Neutrophil (primary cell): ENCODE measurements at regions not wholly inside any gene's neighbourhood (a gene's known extent, or its start where the extent isn't known, plus 50 kb on each side); places are given as distances from the start of the nearest gene placed in this dataset.

Experiments
- H3K27ac ChIP-seq: fragments of 200-600 bp; sonication (generic); 2 replicates; pipeline ENCODE4 v1.5.1; 2016; ENCODE audit warnings: mild to moderate bottlenecking, moderate library complexity
- H3K27me3 ChIP-seq: fragments of 200-600 bp; sonication (generic); 2 replicates; pipeline ENCODE4 v1.6.0; 2016; ENCODE audit warnings: mild to moderate bottlenecking
- H3K36me3 ChIP-seq: fragments of 200-600 bp; sonication (generic); 2 replicates; pipeline ENCODE4 v1.5.1; 2017
- H3K4me1 ChIP-seq, 2 experiments: fragments of 200-600 bp in 1 of 2; sonication (generic) in 1 of 2; 1 replicate in 1 of 2; 2 replicates in 1 of 2; pipeline versions ENCODE4 v1.5.1 to v1.6.1; 2013 to 2016; ENCODE audit warnings: low read depth in 1 of 2, low read length in 1 of 2, mild to moderate bottlenecking in 1 of 2, moderate library complexity in 1 of 2; ENCODE audit not compliant: control insufficient read depth in 1 of 2, insufficient read depth in 1 of 2
- H3K4me3 ChIP-seq, 2 experiments: fragments of 200-600 bp in 1 of 2; sonication (generic) in 1 of 2; 1 replicate in 1 of 2; 2 replicates in 1 of 2; pipeline ENCODE4 v1.5.1; 2013 to 2016; ENCODE audit warnings: low read depth in 1 of 2, low read length in 1 of 2, mild to moderate bottlenecking in 1 of 2, moderate library complexity in 1 of 2
- H3K9me3 ChIP-seq: fragments of 200-600 bp; sonication (generic); 2 replicates; pipeline ENCODE4 v1.5.1; 2016
- CTCF ChIP-seq: fragments of 200-600 bp; sonication (generic); IDR thresholded peaks from 2 replicates; pipeline ENCODE4 v1.5.1; 2016; ENCODE audit warnings: antibody characterized with exemption

GRCh38 chr3:124161448-124161847 lies 169.5 kb upstream of the ROPN1 start:
- no peaks in the 10 kb centered on the region for H3K27me3 ChIP-seq

DNA sequence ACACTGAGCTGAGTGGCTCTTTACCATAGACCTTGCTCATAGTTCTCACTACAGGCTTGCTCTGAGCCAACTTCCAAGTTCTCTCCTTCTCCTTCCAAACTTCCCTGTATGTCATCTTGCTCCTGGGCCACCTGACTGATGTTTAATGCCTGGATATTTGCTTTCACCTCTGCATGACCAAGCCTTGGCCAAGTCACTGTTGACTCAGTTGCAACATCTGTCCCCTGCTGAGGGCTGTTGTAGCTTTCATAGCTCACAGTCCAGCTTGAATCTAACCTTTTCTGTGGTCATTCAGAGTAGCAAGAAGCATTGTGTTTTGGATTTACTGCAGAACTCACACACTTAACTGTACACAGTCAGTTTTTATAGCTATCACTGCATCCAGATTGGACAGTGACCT lies 171.8 kb upstream of the ROPN1 start:
- Histone ChIP-seq H3K4me1 (no peaks in the 10 kb centered on the region), H3K27me3 (no peaks in the 10 kb centered on the region), H3K36me3 (no peaks in the 10 kb centered on the region), H3K27ac (no peak overlapping the region), H3K4me3 (no peak overlapping the region), H3K9me3 (no peaks in the 10 kb centered on the region)
- no peak for TF ChIP-seq CTCF

More at GRCh38 chr3:124161448-124161847, 169.5 kb upstream of the ROPN1 start:
- Histone ChIP-seq H3K4me1 (no peaks in the 10 kb centered on the region), H3K36me3 (no peaks in the 10 kb centered on the region), H3K27ac (no peak overlapping the region), H3K4me3 (no peak overlapping the region), H3K9me3 (no peaks in the 10 kb centered on the region)
- no peak for TF ChIP-seq CTCF

- no peaks in the 10 kb centered on the region for H3K4me1 ChIP-seq
- H3K9me3 ChIP-seq = no peaks in the 10 kb centered on the region
- H3K36me3 ChIP-seq = no peaks in the 10 kb centered on the region
- H3K4me3 ChIP-seq = no peak overlapping the region
- H3K27me3 ChIP-seq = no peaks in the 10 kb centered on the region
- H3K27ac ChIP-seq = no peak overlapping the region
- TF ChIP-seq CTCF = no peak
Measured at GRCh38 chr3:124168271-124168670, 176.3 kb upstream of the ROPN1 start.

DNA sequence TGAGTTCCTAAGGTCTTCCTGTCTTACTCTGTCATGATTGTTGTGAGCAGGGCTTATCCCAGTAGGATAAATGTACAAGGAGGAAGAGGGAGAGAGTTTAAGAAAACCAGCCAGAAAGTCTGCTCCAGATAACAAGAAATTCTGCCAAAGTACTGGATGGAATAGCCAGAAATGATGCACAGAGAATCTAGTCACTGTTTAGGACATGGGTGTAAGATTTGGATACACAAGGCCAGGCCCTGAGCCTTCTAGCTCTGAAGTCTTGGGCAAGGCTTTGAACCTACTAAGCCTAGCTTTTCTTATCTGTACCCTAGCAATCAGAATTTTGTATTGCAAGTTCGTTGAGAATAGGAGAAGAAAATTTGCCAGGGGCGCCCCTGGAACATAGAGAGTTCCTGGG lies 180.4 kb upstream of the ROPN1 start:
- Histone ChIP-seq H3K36me3 (no peaks in the 10 kb centered on the region), H3K4me1 (no peaks in the 10 kb centered on the region), H3K27ac (no peak overlapping the region), H3K4me3 (no peak overlapping the region), H3K27me3 (no peaks in the 10 kb centered on the region), H3K9me3 (no peaks in the 10 kb centered on the region)
- TF ChIP-seq CTCF = no peak

DNA sequence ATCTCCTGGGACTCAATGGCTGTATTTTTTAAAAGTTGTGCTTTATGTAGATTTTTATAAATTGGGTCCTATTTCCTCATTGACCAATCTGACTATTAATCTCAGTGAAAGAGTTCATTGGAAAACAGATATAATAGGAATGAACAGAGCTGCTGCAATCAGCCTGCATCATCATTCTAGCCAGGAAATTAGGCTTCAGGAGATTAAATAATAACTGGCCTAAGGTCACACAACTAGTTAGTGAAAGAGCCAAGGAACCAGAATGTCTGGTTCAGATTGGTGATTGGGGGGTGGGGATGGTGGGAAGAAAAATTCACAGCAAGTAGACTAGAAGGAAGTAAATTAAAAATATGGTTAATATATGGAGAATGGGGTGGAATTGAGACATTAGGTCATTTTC lies 180.9 kb upstream of the ROPN1 start:
- Histone ChIP-seq H3K4me1 (no peaks in the 10 kb centered on the region), H3K27me3 (no peaks in the 10 kb centered on the region), H3K4me3 (no peak overlapping the region), H3K9me3 (no peaks in the 10 kb centered on the region), H3K36me3 (no peaks in the 10 kb centered on the region), H3K27ac (no peak overlapping the region)
- no peak for TF ChIP-seq CTCF

DNA sequence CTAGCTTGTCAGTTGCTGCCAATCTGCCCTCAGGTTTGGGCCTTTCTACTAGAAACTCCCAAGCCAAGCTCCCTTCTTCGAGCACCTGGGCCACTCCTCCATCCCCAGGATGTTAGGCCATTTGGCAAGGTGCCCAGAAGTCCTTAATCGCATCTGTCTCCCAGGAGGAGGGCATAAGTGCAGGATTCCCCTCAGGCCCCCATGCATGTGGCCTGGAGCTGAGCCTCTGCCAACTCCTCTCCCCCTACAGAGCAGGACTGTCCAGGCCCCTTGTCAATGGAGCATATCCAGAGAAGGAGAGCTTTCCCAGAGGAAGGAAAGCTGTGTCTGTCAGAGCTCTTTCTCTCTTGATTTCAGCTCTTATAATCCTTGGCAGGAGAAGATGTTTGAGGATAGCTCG lies 182.6 kb upstream of the ROPN1 start:
- Histone ChIP-seq H3K4me3 (no peak overlapping the region), H3K27me3 (no peaks in the 10 kb centered on the region), H3K4me1 (no peaks in the 10 kb centered on the region), H3K36me3 (no peaks in the 10 kb centered on the region), H3K9me3 (no peaks in the 10 kb centered on the region), H3K27ac (no peak overlapping the region)
- no peak for TF ChIP-seq CTCF
